ENCODE measurements at regions not wholly inside any gene's neighbourhood (a gene's known extent, or its start where the extent isn't known, plus 50 kb on each side); places are given as distances from the start of the nearest gene placed in this dataset.
"Not testable (repeated sequence)": the region's sequence is repeated elsewhere in the genome, so short reads cannot be mapped to it uniquely, and the experiment has no call there.

DNA sequence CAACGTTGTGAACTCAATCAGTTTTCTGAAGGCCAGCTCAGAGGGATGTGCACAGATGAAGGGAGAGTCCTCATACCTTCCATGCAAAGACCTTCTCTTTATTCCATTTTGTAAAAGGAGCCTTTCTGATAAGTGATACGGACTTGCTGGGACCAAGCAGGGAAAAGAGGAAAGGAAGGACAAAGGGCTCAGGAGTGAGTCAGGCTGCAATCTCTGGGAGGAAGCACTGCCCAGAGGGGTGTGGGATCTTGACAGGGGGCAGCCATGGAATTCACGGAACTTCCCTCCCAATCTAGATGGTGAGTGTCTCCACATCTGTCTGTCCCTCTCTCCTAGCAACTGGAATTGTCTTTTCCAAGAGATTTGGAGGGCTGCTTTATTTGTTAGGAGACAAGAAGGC lies 281.4 kb upstream of the CELF4 start:
- H3K4me3 ChIP-seq (ENCODE audit: low read depth, low read length): no peak overlapping the region
- no peaks in the 10 kb centered on the region for H3K9me3 ChIP-seq (ENCODE audit: control insufficient read depth, insufficient read depth, low read length)
- DNase-seq (ENCODE audit: low read depth in 4 of 6, low spot score in 6 of 6): no peak
- no CpG with 5 or more reads among the region's 3 CpGs for WGBS (ENCODE audit: insufficient coverage)
- no peak overlapping the region for H3K27ac ChIP-seq (ENCODE audit: low read depth, low read length)
- H3K4me1 ChIP-seq (ENCODE audit: control insufficient read depth, insufficient read depth, low read length): peaks cover 3% of the 10 kb centered on the region
- H3K27me3 ChIP-seq (ENCODE audit: control insufficient read depth, insufficient read depth, low read length): no peaks in the 10 kb centered on the region
- no peaks in the 10 kb centered on the region for H3K36me3 ChIP-seq (ENCODE audit: control insufficient read depth, insufficient read depth, low read length)

DNA sequence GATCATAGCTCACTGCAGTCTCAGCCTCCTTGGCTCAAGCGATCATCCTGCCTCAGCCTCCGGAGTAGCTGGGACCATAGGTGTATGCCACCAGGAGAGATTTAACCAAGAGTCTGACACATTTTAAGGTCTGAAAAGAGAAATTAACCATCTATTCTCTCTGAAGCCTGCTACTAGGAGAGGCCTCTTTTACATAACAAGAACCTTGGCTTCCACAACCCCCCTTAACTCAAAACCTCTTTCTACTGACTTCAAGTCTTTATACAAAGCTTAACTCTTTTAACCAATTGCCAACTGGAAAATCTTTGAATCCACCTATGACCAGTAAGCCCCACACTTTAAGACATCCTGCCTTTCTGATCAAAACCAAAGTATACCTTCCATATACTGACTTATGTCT lies 279.9 kb upstream of the CELF4 start:
- Histone ChIP-seq H3K9me3 (ENCODE audit: control insufficient read depth, insufficient read depth, low read length) (no peaks in the 10 kb centered on the region), H3K36me3 (ENCODE audit: control insufficient read depth, insufficient read depth, low read length) (no peaks in the 10 kb centered on the region), H3K4me1 (ENCODE audit: control insufficient read depth, insufficient read depth, low read length) (peaks cover 3% of the 10 kb centered on the region), H3K4me3 (ENCODE audit: low read depth, low read length) (no peak overlapping the region), H3K27ac (ENCODE audit: low read depth, low read length) (no peak overlapping the region), H3K27me3 (ENCODE audit: control insufficient read depth, insufficient read depth, low read length) (no peaks in the 10 kb centered on the region)
- DNase-seq (ENCODE audit: low read depth in 4 of 6, low spot score in 6 of 6): no peak
- 73% methylated on average over 2 of the region's 2 CpGs for WGBS (ENCODE audit: insufficient coverage)

DNA sequence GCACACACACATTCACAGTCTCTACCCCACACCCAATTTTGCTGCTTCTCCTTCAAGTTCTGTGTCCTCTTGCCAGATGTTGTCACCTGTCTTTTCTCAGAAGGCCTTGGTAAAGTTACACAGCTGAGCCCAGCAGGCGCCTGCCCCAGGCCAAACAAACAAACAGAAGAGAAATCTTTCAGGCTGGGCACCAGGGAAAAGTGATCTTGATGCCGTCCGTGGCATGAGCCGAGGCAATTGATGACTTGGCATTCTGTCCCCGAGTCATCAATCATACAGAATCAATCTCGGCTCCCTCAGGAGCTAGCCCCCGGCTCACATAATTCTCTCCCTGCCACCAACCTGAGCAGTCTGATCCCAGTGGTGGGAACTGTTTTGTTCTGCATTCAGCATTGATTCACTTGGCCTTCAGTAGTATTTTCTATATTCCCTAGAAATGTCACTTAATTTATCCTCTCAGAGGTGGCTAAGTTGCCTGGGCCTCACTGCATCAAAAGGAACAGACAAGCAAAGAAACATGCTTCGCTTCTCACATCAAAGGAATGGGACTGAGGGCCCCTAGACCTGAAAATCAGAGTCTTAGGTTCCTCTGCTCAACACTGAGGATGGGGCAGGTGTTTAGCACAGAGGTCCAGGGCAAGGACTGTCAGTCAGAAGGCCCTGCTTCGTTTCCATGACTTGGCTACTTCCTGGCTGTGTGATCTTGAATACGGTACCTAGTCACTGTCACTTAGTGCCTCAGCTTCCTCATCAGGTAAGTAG lies 278.8 kb upstream of the CELF4 start:
- H3K27me3 ChIP-seq (ENCODE audit: control insufficient read depth, insufficient read depth, low read length): no peaks in the 10 kb centered on the region
- H3K36me3 ChIP-seq (ENCODE audit: control insufficient read depth, insufficient read depth, low read length): no peaks in the 10 kb centered on the region
- peak in 1 of 6 donors; percentile 13 for DNase-seq (ENCODE audit: low read depth in 4 of 6, low spot score in 6 of 6)
- H3K9me3 ChIP-seq (ENCODE audit: control insufficient read depth, insufficient read depth, low read length): no peaks in the 10 kb centered on the region
- no peak overlapping the region for H3K27ac ChIP-seq (ENCODE audit: low read depth, low read length)
- peaks cover 3% of the 10 kb centered on the region for H3K4me1 ChIP-seq (ENCODE audit: control insufficient read depth, insufficient read depth, low read length)
- H3K4me3 ChIP-seq (ENCODE audit: low read depth, low read length): no peak overlapping the region
- 37% methylated on average over 8 of the region's 10 CpGs for WGBS (ENCODE audit: insufficient coverage)

DNA sequence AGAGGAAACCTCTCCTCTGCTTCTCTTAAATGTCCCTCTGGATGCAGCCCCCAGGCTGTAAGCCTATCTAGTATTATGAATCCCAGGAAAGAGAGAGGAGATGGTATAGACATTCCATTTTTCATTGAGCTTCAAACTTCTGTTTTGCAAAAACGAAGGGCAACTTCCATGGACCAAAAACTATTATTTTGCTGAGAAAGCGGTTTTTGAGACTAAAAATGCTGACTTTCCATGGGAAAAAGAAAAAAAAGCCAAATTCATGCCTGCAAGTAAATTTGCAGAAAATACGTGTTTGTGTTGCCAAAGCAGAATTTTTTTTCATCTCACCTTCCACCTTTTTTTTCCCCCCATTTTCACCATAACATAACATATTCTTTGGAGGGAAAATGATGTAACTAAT lies 272.5 kb upstream of the CELF4 start:
- DNase-seq (ENCODE audit: low read depth in 4 of 6, low spot score in 6 of 6): no peak
- WGBS (ENCODE audit: insufficient coverage): 93% methylated on average over 2 of the region's 3 CpGs
- Histone ChIP-seq H3K9me3 (ENCODE audit: control insufficient read depth, insufficient read depth, low read length) (no peaks in the 10 kb centered on the region), H3K27ac (ENCODE audit: low read depth, low read length) (no peak overlapping the region), H3K4me1 (ENCODE audit: control insufficient read depth, insufficient read depth, low read length) (no peaks in the 10 kb centered on the region), H3K36me3 (ENCODE audit: control insufficient read depth, insufficient read depth, low read length) (no peaks in the 10 kb centered on the region), H3K4me3 (ENCODE audit: low read depth, low read length) (no peak overlapping the region), H3K27me3 (ENCODE audit: control insufficient read depth, insufficient read depth, low read length) (no peaks in the 10 kb centered on the region)

DNA sequence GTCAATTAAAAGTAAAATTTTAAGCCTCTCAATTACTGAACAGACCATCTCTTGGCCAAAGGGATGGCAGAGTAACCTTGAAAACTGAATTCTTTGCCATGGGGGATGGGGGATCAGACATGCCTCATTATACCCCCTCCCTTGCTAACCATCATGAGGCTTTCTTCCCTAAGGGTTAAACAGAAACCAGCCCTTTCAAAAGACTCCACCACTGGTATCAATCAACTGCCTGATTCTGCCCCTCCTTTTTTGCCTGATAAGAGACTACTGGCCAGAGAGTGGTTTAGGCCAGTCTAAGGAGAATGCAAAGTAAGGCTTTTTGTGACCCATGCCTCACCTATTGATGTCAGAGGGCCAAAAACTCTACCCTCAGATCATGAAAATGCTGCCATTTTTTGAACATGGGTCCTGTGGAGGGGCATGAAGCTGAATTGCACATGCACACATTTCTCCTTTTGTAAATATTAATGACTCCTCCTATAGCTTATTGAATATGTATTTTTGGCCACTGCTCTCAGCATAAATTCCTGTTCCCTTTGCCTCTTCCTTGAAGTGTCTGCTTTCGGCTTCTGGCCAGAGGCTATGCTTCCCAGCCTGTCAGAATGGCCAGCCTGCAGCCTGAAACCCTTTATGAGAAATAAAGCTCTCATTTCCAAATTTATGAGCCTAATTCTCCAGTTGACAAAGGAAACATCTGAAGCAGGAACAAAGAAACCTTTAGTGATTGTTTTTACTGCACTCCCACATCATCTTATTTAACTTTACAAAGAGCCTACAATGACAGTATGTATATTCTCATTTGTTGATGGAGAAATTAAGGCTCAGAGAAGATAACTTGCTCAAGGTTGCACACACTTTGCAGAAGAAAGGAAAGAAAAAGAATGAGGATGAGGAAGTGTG lies 270.7 kb upstream of the CELF4 start:
- Histone ChIP-seq H3K27ac (ENCODE audit: low read depth, low read length) (no peak overlapping the region), H3K4me1 (ENCODE audit: control insufficient read depth, insufficient read depth, low read length) (no peaks in the 10 kb centered on the region)

DNA sequence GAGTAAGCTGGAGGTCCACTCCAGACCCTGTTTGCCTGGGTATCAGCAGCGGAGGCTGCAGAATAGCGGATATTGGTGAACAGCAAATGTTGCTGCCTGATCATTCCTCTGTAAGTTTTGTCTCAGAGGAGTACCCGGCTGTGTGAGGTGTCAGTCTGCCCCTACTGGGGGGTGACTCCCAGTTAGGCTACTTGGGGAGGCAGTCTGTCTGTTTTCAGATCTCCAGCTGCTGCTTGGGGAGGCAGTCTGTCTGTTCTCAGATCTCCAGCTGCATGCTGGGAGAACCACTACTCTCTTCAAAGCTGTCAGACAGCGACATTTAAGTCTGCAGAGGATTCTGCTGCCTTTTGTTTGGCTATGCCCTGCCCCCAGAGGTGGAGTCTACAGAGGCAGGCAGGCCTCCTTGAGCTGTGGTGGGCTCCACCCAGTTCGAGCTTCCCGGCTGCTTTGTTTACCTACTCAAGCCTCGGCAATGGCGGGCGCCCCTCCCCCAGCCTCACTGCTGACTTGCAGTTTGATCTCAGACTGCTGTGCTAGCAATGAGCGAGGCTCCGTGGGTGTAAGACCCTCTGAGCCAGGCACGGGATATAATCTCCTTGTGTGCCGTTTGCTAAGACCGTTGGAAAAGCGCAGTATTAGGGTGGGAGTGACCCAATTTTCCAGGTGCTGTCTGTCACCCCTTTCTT lies 266.6 kb upstream of the CELF4 start:
- WGBS (ENCODE audit: insufficient coverage): 98% methylated on average over 10 of the region's 15 CpGs
- H3K9me3 ChIP-seq (ENCODE audit: control insufficient read depth, insufficient read depth, low read length); H3K36me3 ChIP-seq (ENCODE audit: control insufficient read depth, insufficient read depth, low read length); H3K27ac ChIP-seq (ENCODE audit: low read depth, low read length); H3K4me1 ChIP-seq (ENCODE audit: control insufficient read depth, insufficient read depth, low read length); H3K27me3 ChIP-seq (ENCODE audit: control insufficient read depth, insufficient read depth, low read length); DNase-seq (ENCODE audit: low read depth in 4 of 6, low spot score in 6 of 6); H3K4me3 ChIP-seq (ENCODE audit: low read depth, low read length): not testable (repeated sequence)

More for the DNA sequence above, 270.7 kb upstream of the CELF4 start:
- Histone ChIP-seq H3K4me3 (ENCODE audit: low read depth, low read length) (no peak overlapping the region), H3K27me3 (ENCODE audit: control insufficient read depth, insufficient read depth, low read length) (no peaks in the 10 kb centered on the region), H3K36me3 (ENCODE audit: control insufficient read depth, insufficient read depth, low read length) (no peaks in the 10 kb centered on the region), H3K9me3 (ENCODE audit: control insufficient read depth, insufficient read depth, low read length) (no peaks in the 10 kb centered on the region)
- DNase-seq (ENCODE audit: low read depth in 4 of 6, low spot score in 6 of 6): no peak
- 62% methylated on average over 1 of the region's 1 CpG for WGBS (ENCODE audit: insufficient coverage)

DNA sequence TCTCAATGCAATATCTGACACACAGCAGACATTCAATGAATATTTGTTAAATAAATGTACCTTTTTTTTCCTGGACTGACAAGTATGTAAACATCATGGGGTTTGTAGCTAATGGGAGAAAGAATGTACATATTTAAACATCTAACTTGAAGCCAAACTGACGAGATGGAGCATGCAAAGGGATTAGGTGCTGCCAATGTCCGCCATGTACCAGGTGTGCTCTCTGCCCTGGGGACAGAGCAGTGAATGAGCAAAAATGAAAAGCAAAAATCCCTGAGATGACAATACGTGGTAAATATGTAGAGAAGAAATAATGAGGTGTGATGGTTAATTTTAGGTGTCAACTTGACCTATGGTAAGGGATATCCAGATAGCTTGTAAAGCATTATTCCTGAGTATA lies 247.4 kb upstream of the CELF4 start:
- H3K27ac ChIP-seq (ENCODE audit: low read depth, low read length): no peak overlapping the region
- H3K36me3 ChIP-seq (ENCODE audit: control insufficient read depth, insufficient read depth, low read length): no peaks in the 10 kb centered on the region
- no peak overlapping the region for H3K4me3 ChIP-seq (ENCODE audit: low read depth, low read length)
- H3K9me3 ChIP-seq (ENCODE audit: control insufficient read depth, insufficient read depth, low read length): no peaks in the 10 kb centered on the region
- no peaks in the 10 kb centered on the region for H3K27me3 ChIP-seq (ENCODE audit: control insufficient read depth, insufficient read depth, low read length)
- WGBS (ENCODE audit: insufficient coverage): 97% methylated on average over 3 of the region's 3 CpGs
- no peaks in the 10 kb centered on the region for H3K4me1 ChIP-seq (ENCODE audit: control insufficient read depth, insufficient read depth, low read length)
- no peak for DNase-seq (ENCODE audit: low read depth in 4 of 6, low spot score in 6 of 6)

DNA sequence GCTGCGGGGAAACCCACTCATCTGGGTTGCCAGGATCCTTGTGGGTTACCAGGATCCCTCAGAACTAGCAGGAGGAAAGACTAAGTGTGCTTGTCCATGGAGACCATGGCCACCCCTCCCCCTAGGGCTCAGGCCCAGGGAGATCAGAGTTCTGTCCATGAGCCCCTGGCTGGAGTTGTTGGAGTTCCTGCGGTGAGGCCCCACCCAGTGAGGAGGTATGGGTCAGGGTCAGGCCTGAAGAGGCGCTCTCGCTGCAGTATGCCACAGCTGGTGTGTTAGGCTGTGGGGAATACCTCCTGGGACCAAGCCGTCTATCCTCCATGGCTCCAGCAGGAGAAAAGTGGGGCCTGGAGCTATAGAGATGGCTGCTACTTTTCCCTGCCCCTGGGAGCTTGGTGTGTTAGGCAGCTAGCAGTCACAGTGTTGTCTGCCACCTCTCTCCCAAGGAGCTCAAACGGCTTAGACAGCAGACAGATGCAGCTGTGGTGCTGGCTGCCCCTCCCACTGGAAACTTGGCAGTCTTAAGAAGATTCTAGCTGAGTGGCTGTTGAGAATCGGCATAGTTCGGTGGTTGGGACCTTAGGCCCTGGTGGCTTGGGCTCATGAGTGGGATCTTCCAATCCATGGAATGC lies 240.3 kb upstream of the CELF4 start:
- 81% methylated on average over 7 of the region's 8 CpGs for WGBS (ENCODE audit: insufficient coverage)
- Histone ChIP-seq H3K4me1 (ENCODE audit: control insufficient read depth, insufficient read depth, low read length) (no peaks in the 10 kb centered on the region), H3K36me3 (ENCODE audit: control insufficient read depth, insufficient read depth, low read length) (no peaks in the 10 kb centered on the region), H3K9me3 (ENCODE audit: control insufficient read depth, insufficient read depth, low read length) (no peaks in the 10 kb centered on the region), H3K4me3 (ENCODE audit: low read depth, low read length) (no peak overlapping the region), H3K27ac (ENCODE audit: low read depth, low read length) (no peak overlapping the region), H3K27me3 (ENCODE audit: control insufficient read depth, insufficient read depth, low read length) (no peaks in the 10 kb centered on the region)
- DNase-seq (ENCODE audit: low read depth in 4 of 6, low spot score in 6 of 6): no peak

DNA sequence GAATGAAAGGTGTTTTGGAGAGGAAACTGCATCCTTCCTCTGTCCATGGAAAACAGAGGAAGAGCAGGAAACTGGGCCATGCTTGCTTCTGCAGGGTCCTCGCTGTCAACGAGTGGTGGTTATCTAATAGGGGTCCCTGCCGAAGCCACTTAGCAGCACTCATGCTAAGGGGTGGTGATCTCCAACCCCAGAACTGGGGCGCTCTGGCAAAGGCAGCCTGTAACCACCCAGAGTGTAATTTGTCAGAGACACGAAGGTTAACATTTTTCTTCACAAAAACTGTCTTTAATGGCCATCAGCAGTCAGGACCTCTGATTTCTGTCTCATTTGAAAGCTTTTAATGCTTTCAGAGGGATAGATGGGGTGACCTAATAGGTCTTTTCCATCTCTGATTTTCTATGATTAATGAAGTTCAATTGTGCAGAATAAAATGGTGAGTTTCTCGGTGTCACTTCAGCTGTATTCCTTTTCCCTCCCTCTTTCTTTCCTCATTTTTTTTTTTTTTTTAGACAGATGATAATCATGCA lies 231.3 kb upstream of the CELF4 start:
- WGBS (ENCODE audit: insufficient coverage): 85% methylated on average over 4 of the region's 6 CpGs
- Histone ChIP-seq H3K4me3 (ENCODE audit: low read depth, low read length) (no peak overlapping the region), H3K27me3 (ENCODE audit: control insufficient read depth, insufficient read depth, low read length) (no peaks in the 10 kb centered on the region), H3K4me1 (ENCODE audit: control insufficient read depth, insufficient read depth, low read length) (no peaks in the 10 kb centered on the region), H3K9me3 (ENCODE audit: control insufficient read depth, insufficient read depth, low read length) (no peaks in the 10 kb centered on the region), H3K27ac (ENCODE audit: low read depth, low read length) (no peak overlapping the region), H3K36me3 (ENCODE audit: control insufficient read depth, insufficient read depth, low read length) (no peaks in the 10 kb centered on the region)
- no peak for DNase-seq (ENCODE audit: low read depth in 4 of 6, low spot score in 6 of 6)
